Aorta (tissue), 5 donors: ENCODE measurements at regions not wholly inside any gene's neighbourhood (a gene's known extent, or its start where the extent isn't known, plus 50 kb on each side); places are given as distances from the start of the nearest gene placed in this dataset.

Experiments
- ATAC-seq: fragments of 200-7000 bp; cut with Tn5 transposase; one replicate; pipeline ENCODE4 v1.9.1; 2022; ENCODE audit warnings: moderate library complexity; ENCODE audit not compliant: low FRiP score
- DNase-seq, 2 donors: peaks; one replicate each; pipeline ENCODE4 v3.0.0-alpha.2; 2020
- H3K27ac ChIP-seq, 2 donors: one replicate each; pipeline ENCODE4 v1.5.1; 2013; ENCODE audit warnings: low read length in 2 of 2, mild to moderate bottlenecking in 2 of 2, moderate library complexity in 2 of 2, control low read depth in 1 of 2, inconsistent platforms in 1 of 2, low read depth in 1 of 2
- H3K27me3 ChIP-seq, 2 donors: one replicate each; pipeline ENCODE4 v1.6.1; 2013; ENCODE audit warnings: control low read depth in 1 of 2, low read length in 1 of 2, mild to moderate bottlenecking in 1 of 2, moderate library complexity in 1 of 2; ENCODE audit not compliant: insufficient read depth in 2 of 2, control insufficient read depth in 1 of 2
- H3K36me3 ChIP-seq, 2 donors: one replicate each; pipeline ENCODE4 v1.6.1; 2013; ENCODE audit warnings: control low read depth in 1 of 2, low read length in 1 of 2, mild to moderate bottlenecking in 1 of 2; ENCODE audit not compliant: insufficient read depth in 2 of 2, control insufficient read depth in 1 of 2
- H3K4me1 ChIP-seq, 2 donors: one replicate each; pipeline ENCODE4 v1.6.1; 2013; ENCODE audit warnings: low read length in 2 of 2, control low read depth in 1 of 2, mild to moderate bottlenecking in 1 of 2, moderate library complexity in 1 of 2; ENCODE audit not compliant: insufficient read depth in 2 of 2, control insufficient read depth in 1 of 2
- H3K4me3 ChIP-seq, 2 donors: one replicate each; pipeline ENCODE4 v1.5.1; 2013; ENCODE audit warnings: low read length in 2 of 2, control low read depth in 1 of 2, mild to moderate bottlenecking in 1 of 2
- H3K9me3 ChIP-seq: one replicate; pipeline ENCODE4 v1.6.1; 2013; ENCODE audit warnings: mild to moderate bottlenecking, low read length; ENCODE audit not compliant: control insufficient read depth
- WGBS, 2 donors: extraction: QIAGEN DNeasy Blood & Tissue Kit; methylation state at CpG; one replicate each; pipeline ENCODE4 v1.1.7; 2013; 5-methylcytosine and 5-hydroxymethylcytosine counted together
- intact Hi-C, 2 donors: fragments of 100-400 bp; cut with DNase I; formaldehyde crosslinking; loops; one replicate each; pipeline versions ENCODE4 v1.14.2 to v1.15.0; 2022
- donor health status: healthy with polysubstance abuse.
- donor health status: Bipolar disorder and iron deficiency.
- donor health status: DM: no; HTN: no; CAD: no.
- donor health status: DM: no; HTN: no; CAD: no.
- donor health status: DM: yes; HTN: yes; CAD: no.

DNA sequence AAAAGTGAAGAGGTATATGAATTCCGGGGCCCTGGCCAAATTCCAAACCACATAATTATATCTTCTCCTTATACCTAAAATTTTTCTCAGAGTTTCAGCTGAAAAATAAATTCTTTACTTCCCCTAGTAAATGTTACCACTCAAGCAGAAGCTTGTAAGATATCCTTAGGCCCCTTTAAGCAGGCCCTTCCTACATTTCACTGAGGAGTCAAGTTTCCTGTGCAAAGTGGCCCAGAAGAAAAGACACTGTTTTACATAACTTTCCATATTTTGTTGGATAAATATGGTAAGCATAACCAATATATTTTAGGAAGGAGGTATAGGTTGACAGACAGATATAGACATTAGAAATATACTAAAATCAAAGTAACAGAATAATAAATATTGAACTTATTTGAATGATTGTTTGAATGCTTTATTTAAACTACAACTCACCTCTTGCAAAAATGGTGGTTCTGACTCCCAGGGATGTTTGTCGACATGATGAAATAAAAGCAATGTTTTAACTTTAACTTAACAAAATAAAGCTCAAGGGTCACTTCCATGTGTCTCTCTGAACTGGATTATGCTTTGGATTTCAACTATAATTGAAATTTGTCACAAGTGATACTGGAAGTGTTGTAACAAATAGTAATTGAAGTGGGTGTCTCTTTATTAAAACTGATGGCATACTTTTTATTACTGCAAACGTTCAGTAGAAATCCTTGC, 141.2 kb downstream of the SPRY2 start:
- Histone ChIP-seq H3K27ac (no peak overlapping the region), H3K36me3 (no peaks in the 10 kb centered on the region), H3K4me3 (no peak overlapping the region), H3K9me3 (no peaks in the 10 kb centered on the region), H3K4me1 (no peaks in the 10 kb centered on the region), H3K27me3 (no peaks in the 10 kb centered on the region)
- intact Hi-C loops, result no loop called here
- 64 to 69% methylated on average over 3 of the region's 3 CpGs for WGBS, 2 donors
- DNase-seq (no peak), ATAC-seq (no peak)

DNA sequence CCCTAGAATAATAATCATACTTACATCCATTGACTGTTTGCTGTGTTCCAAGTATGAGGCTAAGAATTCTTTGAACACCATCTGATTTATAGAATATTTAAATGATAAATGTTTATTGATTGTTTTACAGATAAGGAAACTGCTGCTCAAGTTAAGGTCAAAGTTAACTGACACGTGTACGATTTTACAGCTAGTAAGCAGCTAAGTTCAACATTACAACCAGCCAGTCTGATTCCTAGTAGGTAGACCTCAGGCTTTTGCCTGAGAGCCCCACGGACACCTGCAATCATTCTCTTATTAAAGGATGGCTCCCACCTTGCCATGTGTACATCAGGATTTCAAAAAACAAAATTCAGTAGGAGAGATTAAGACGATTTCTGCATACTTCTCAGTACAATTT, 141.9 kb downstream of the SPRY2 start:
- no peaks in the 10 kb centered on the region for H3K27me3 ChIP-seq
- DNase-seq (no peak), ATAC-seq (no peak)
- intact Hi-C loops, result no loop called here
- 85 to 92% methylated on average over 4 of the region's 4 CpGs for WGBS, 2 donors
- no peak overlapping the region for H3K4me3 ChIP-seq
- H3K9me3 ChIP-seq, result no peaks in the 10 kb centered on the region
- H3K4me1 ChIP-seq, result no peaks in the 10 kb centered on the region
- H3K27ac ChIP-seq, result no peak overlapping the region
- H3K36me3 ChIP-seq, result no peaks in the 10 kb centered on the region

DNA sequence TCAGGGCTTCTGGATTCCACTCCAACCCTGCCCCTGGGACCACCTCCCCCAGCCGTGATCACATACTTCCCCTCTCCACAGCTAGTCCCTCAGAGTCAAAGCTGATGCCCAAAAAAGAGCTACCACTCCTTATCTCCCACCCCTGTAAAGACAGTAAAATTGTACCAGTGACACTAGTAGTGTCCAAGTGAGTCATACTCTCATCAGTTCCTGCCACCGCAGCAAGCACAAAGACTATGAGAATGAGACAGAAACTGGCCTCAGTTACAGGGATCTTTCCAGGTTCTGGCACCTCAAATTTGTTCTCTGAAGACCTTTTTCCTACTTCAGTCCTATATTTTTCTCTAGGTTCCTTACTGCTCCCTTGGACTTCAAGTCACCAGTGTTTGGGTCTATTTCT, 144.2 kb downstream of the SPRY2 start:
- intact Hi-C loops, result no loop called here
- Histone ChIP-seq H3K4me1 (no peaks in the 10 kb centered on the region), H3K27ac (no peak overlapping the region), H3K9me3 (no peaks in the 10 kb centered on the region), H3K27me3 (no peaks in the 10 kb centered on the region), H3K36me3 (no peaks in the 10 kb centered on the region), H3K4me3 (no peak overlapping the region)
- 81 to 89% methylated on average over 2 of the region's 2 CpGs for WGBS, 2 donors
- ATAC-seq (no peak), DNase-seq (no peak)

DNA sequence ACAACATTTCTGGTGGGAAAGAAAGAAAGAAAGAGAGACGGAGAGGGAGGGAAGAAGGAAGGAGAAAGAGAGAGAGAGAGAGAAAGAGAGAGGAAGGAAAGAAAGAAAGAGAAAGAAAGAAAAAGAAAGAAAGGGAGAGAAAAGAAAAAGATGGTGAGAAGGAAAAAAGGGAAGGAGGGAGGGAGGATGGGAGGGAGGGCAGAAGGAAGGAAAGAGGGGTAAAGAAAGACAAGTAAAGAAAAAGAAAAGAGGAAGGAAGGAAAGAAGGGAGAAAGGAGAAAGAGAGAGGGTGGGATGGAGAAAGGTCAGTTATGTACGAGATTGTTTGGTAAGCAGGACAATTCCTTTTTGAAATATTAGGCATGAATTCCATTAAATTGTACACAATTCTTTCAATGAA, 145.3 kb downstream of the SPRY2 start:
- no peak overlapping the region for H3K4me3 ChIP-seq
- no peak for DNase-seq
- intact Hi-C loops, result no loop called here
- H3K4me1 ChIP-seq, result no peaks in the 10 kb centered on the region
- no peaks in the 10 kb centered on the region for H3K9me3 ChIP-seq
- no peak for ATAC-seq
- H3K36me3 ChIP-seq, result no peaks in the 10 kb centered on the region
- 72 to 76% methylated on average over 2 of the region's 2 CpGs for WGBS, 2 donors
- H3K27me3 ChIP-seq, result no peaks in the 10 kb centered on the region
- H3K27ac ChIP-seq, result no peak overlapping the region

DNA sequence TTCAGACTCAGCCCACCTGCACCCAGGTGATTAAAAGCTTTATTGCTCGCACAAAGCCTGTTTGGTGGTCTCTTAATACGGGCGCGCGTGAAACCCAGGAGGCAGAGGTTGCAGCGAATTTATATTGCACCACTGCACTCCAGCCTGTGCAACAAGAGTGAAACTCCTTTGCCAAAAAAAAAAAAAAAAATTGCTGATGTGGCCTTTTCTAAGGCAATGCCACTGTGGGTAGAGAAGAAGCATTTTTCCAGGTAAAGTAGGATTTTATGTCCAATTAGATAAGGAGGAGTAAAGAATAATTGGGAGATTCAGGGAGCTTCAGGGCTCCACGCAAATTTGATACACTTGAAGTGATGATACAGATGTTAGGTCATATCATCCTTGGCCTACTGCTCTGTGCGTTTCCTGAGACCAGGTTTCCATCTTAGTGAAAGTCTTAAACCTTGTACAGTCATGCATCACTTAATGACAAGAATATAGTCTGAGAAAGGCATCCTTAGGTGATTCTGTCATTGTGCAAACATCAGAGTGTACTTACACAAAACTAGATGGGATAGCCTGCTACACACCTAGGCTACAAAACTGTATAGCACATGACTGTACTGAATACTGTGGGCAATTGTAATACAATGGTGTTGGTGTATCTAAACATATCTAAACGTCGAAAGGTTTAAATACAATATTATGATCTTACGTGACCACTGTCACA, 150.9 kb downstream of the SPRY2 start:
- Histone ChIP-seq H3K4me3 (no peak overlapping the region), H3K9me3 (no peaks in the 10 kb centered on the region), H3K27ac (no peak overlapping the region), H3K4me1 (no peaks in the 10 kb centered on the region), H3K36me3 (no peaks in the 10 kb centered on the region), H3K27me3 (no peaks in the 10 kb centered on the region)
- DNase-seq, result no peak
- intact Hi-C loops, result no loop called here
- WGBS, 2 donors, result 92 to 97% methylated on average over 11 of the region's 11 CpGs
- ATAC-seq, result no peak

DNA sequence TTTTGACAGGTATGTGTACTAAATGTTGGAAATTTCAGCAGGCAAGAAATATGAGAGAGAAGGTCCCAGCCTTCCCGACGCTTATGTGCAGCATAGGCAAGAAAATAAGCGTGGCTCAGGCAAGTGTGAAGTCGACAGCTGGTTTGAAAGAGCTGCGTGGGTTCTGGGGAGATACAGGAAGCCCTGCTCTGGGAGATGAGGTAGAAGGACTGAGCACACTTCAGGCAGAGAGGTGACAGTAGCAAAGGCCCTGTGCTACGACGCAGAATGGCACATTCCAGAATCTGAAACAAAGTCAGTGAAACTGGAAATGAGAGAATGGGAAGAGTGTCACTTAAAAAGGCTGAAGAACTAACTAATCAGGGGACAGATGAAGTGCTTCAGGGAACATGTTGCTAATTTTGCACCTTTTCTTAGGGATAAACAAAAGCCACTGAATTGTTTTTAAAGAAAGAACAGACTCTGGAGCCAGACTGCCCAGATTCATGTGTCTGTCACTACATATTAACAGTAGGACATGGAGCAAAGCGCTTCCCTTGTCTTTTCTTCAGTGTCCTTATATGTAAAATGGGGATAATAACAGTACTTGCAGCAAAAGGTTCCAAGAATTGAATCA, 160.1 kb downstream of the SPRY2 start:
- no peak for DNase-seq
- intact Hi-C loops, result no loop called here
- WGBS, 2 donors, result 80 to 87% methylated on average over 8 of the region's 8 CpGs
- H3K4me1 ChIP-seq, result no peaks in the 10 kb centered on the region
- no peaks in the 10 kb centered on the region for H3K36me3 ChIP-seq
- H3K4me3 ChIP-seq, result no peak overlapping the region
- no peaks in the 10 kb centered on the region for H3K9me3 ChIP-seq
- H3K27me3 ChIP-seq, result no peaks in the 10 kb centered on the region
- ATAC-seq, result no peak
- H3K27ac ChIP-seq, result no peak overlapping the region

DNA sequence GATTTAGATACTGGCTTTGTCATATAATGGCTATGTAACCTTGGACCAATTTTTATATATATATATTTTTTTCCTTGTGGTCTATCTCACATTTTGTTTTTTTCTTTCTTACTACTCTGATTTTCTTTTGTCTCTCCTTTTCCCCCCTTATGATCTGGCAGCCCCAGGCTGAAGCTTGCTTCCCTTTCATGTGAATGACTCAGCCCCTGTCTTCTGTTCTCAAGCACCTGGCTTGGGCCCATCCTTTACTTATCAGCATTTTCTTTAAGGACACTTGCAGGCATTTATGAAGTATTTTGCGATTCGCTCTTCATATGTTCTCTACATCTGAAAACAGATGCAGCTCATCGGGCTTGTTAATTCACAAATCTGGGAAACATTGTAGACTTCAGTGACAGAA, 163.6 kb downstream of the SPRY2 start:
- ATAC-seq, result no peak
- Histone ChIP-seq H3K4me3 (no peak overlapping the region), H3K9me3 (no peaks in the 10 kb centered on the region), H3K27ac (no peak overlapping the region), H3K4me1 (no peaks in the 10 kb centered on the region), H3K36me3 (no peaks in the 10 kb centered on the region), H3K27me3 (no peaks in the 10 kb centered on the region)
- DNase-seq, result no peak
- intact Hi-C loops, result no loop called here
- 97 to 99% methylated on average over 3 of the region's 3 CpGs for WGBS, 2 donors

DNA sequence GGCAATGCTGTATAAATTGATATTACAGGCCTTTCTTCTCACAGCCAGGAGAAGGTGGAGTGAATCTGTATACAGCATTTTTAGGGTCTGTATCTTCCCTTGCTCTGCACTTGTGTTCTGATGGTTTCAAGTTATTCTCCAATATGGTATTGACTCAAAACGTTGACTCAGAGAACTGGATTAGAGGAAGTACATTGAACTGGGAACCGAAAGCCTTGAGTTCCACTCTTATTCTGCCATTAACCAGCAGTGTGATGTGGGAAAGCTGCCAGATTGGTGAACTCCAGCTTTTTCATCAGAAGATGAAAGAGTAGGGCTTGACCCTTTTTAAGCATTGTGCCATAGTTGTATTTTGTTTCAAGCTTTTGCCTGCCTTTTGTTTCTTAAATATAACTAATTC, 167.7 kb downstream of the SPRY2 start:
- H3K9me3 ChIP-seq, result no peaks in the 10 kb centered on the region
- DNase-seq (peak in 1 of 2 donors; percentile 55), ATAC-seq (no peak)
- no peaks in the 10 kb centered on the region for H3K4me1 ChIP-seq
- no peak overlapping the region for H3K27ac ChIP-seq
- intact Hi-C loops, result no loop called here
- WGBS, 2 donors, result 79 to 80% methylated on average over 2 of the region's 2 CpGs
- no peak overlapping the region for H3K4me3 ChIP-seq
- no peaks in the 10 kb centered on the region for H3K36me3 ChIP-seq
- no peaks in the 10 kb centered on the region for H3K27me3 ChIP-seq

DNA sequence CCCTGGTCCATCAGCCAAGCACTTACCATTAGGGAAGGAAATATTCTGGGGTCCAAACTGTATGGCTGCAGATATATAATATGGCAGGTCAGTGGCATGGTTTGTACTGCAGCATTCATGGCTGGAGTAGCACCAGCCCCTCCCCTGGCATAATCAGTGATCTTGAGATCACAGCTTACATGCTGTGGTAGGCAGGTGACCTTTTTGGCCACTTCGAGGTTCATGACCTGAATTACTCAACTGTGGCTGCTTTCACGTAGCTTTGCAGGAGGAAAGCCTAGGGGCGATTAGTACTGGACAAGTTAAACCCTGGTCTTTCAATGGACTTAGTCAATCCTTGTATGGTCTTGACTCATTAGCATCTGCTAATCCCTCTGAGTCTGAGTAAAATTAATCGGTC, 169.8 kb downstream of the SPRY2 start:
- DNase-seq (no peak), ATAC-seq (no peak)
- no peaks in the 10 kb centered on the region for H3K4me1 ChIP-seq
- H3K4me3 ChIP-seq, result no peak overlapping the region
- intact Hi-C loops, result no loop called here
- no peaks in the 10 kb centered on the region for H3K9me3 ChIP-seq
- no peak overlapping the region for H3K27ac ChIP-seq
- 90 to 94% methylated on average over 4 of the region's 4 CpGs for WGBS, 2 donors
- no peaks in the 10 kb centered on the region for H3K27me3 ChIP-seq
- no peaks in the 10 kb centered on the region for H3K36me3 ChIP-seq
